ENCODE measurements at regions not wholly inside any gene's neighbourhood (a gene's known extent, or its start where the extent isn't known, plus 50 kb on each side); places are given as distances from the start of the nearest gene placed in this dataset.

- intact Hi-C loops (cut with DNase I), result loop anchor here in 1 of 10 donors (10.0 kb wide), 1 partner anchor 118 kb away; the partner anchor contains the start of gene FZD8
- WGBS, 2 donors, result 89% methylated on average over 6 of the region's 6 CpGs
- peaks cover 0 to 3% (median 0%) of the 10 kb centered on the region in 9 donors for H3K4me1 ChIP-seq
- ATAC-seq (no peak), DNase-seq (no peak)
- TF ChIP-seq, protein P1, sequence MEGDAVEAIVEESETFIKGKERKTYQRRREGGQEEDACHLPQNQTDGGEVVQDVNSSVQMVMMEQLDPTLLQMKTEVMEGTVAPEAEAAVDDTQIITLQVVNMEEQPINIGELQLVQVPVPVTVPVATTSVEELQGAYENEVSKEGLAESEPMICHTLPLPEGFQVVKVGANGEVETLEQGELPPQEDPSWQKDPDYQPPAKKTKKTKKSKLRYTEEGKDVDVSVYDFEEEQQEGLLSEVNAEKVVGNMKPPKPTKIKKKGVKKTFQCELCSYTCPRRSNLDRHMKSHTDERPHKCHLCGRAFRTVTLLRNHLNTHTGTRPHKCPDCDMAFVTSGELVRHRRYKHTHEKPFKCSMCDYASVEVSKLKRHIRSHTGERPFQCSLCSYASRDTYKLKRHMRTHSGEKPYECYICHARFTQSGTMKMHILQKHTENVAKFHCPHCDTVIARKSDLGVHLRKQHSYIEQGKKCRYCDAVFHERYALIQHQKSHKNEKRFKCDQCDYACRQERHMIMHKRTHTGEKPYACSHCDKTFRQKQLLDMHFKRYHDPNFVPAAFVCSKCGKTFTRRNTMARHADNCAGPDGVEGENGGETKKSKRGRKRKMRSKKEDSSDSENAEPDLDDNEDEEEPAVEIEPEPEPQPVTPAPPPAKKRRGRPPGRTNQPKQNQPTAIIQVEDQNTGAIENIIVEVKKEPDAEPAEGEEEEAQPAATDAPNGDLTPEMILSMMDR (IDR thresholded peaks at IDR 0.05), result no peak
- no peak overlapping the region for H3K4me3 ChIP-seq
- peaks cover 0 to 17% (median 0%) of the 10 kb centered on the region in 11 donors for H3K9me3 ChIP-seq
- no peaks in the 10 kb centered on the region for H3K27me3 ChIP-seq
- no peaks in the 10 kb centered on the region for H3K36me3 ChIP-seq
- H3K27ac ChIP-seq, result no peak overlapping the region
Observed at GRCh38 chr10:35762311-35763030, 120.4 kb upstream of the FZD8 start.

DNA sequence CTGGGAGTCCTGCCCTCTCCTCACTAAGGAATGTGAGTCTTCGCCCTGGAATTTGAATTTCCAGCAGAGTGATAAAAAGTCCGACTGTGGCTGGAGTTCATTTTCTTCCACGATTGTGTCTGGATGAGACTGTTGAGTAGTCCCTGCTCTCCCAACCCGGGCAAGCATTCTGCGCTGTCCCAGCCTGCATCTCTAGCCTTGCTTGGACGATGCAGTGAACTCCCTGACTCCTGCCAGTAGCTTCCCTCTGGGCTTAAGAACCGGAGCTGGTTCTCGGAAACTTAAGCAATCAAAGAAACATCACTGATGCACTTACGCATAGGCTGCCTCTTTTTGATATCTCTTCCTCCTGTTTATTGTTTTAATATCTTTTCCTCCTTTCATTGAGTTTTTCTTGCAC is 116.0 kb upstream of the FZD8 start:
- no peaks in the 10 kb centered on the region for H3K27me3 ChIP-seq
- intact Hi-C loops (cut with DNase I), result loop anchor here in 1 of 10 donors (10.0 kb wide), 1 partner anchor 1257 kb away; no protein-coding TSS in a partner anchor
- H3K4me1 ChIP-seq, result peaks cover 0 to 3% (median 0%) of the 10 kb centered on the region in 9 donors
- WGBS, 2 donors, result 62 to 67% methylated on average over 9 of the region's 9 CpGs
- H3K27ac ChIP-seq, result peak overlapping the region in 1 of 10 donors; percentile 3
- peak; percentile 47 to 50 for DNase-seq
- ATAC-seq, result peak; percentile 76 to 97 (median 86)
- TF ChIP-seq, protein P1 (IDR thresholded peaks at IDR 0.05), result no peak
- no peak overlapping the region for H3K4me3 ChIP-seq
- peaks cover 0 to 17% (median 0%) of the 10 kb centered on the region in 11 donors for H3K9me3 ChIP-seq
- no peaks in the 10 kb centered on the region for H3K36me3 ChIP-seq

- H3K4me1 ChIP-seq, result peaks cover 0 to 9% (median 0%) of the 10 kb centered on the region in 9 donors
- TF ChIP-seq, protein P1 (IDR thresholded peaks at IDR 0.05), result no peak
- no peak for ATAC-seq
- H3K9me3 ChIP-seq, result peaks cover 0 to 11% (median 0%) of the 10 kb centered on the region in 11 donors
- no peak overlapping the region for H3K4me3 ChIP-seq
- H3K36me3 ChIP-seq, result no peaks in the 10 kb centered on the region
- H3K27me3 ChIP-seq, result no peaks in the 10 kb centered on the region
- no peak for DNase-seq
- intact Hi-C loops (cut with DNase I), result loop anchor here in 1 of 10 donors (10.0 kb wide), 1 partner anchor 1260 kb away; no protein-coding TSS in a partner anchor
- WGBS, 2 donors, result 92 to 93% methylated on average over 5 of the region's 5 CpGs
- no peak overlapping the region for H3K27ac ChIP-seq
Observed at GRCh38 chr10:35754519-35754918, 112.4 kb upstream of the FZD8 start.

DNA sequence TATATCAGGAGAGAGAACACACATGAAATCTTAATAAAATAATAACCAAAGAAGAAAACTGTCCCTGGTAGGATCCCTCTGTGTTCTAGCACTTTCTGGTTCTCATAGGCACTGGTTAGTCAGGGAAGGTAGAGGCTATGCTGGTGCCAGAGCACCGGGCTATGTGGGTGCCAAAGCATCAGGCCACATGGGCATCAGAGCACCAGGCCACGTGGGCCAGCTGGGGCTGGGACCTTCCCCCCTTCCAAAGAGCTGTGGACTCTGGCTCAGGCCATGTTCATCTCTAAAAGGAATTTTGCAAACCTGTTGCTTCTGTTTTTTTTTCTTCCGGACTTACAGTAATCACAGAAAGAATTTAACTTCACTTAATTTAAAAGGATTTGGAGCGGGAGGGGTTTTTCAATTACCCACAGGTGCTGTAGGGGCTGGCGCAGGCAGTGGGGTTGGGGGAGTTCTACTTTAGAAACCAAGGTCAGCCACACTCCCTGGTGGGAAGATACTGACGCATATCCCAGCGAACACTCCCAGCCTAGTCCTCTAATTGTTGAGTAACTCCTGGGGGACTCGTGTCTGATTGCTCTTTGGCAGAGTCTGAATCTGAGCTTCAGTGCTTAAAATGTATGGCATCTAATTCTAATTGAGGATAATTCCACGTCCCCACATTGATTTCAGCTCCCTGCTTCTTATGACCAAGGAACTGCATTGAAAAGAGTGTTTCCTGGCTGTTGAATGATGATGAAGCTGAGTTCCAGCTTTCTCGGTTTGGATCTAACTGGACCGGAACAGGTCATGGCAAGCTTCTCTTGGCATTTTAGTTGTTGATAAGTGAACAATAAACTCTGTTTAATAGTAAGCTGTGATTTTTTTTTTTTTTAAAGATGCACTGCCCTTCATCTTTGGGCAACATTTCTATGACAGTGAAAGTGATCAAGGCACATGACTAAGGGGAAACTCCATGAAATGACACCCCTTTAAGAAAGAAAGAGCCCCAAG is 110.7 kb upstream of the FZD8 start:
- 52 to 61% methylated on average over 11 of the region's 11 CpGs for WGBS, 2 donors
- Histone ChIP-seq H3K4me1 (peaks cover 0 to 9% (median 0%) of the 10 kb centered on the region in 9 donors), H3K27ac (no peak overlapping the region), H3K9me3 (no peaks in the 10 kb centered on the region), H3K36me3 (no peaks in the 10 kb centered on the region), H3K27me3 (no peaks in the 10 kb centered on the region), H3K4me3 (no peak overlapping the region)
- TF ChIP-seq, protein P1 (IDR thresholded peaks at IDR 0.05), result no peak
- ATAC-seq, result peak in 7 of 8 donors; percentile 55 to 91 (median 64)
- peak; percentile 14 to 31 for DNase-seq
- intact Hi-C loops (cut with DNase I), result loop anchor here in 1 of 10 donors (10.0 kb wide), 1 partner anchor 1262 kb away; no protein-coding TSS in a partner anchor

Measured in heart right ventricle (tissue), 16 donors.